ENCODE measurements at regions not wholly inside any gene's neighbourhood (a gene's known extent, or its start where the extent isn't known, plus 50 kb on each side); places are given as distances from the start of the nearest gene placed in this dataset.

GRCh38 chr4:38590046-38590445 lies 74.0 kb upstream of the KLF3 start:
- Histone ChIP-seq H3K9me3 (peaks cover 6% of the 10 kb centered on the region), H3K4me3 (no peak overlapping the region), H3K27ac (no peak overlapping the region), H3K4me1 (no peaks in the 10 kb centered on the region), H3K27me3 (ENCODE audit: low read depth) (no peaks in the 10 kb centered on the region), H3K36me3 (no peaks in the 10 kb centered on the region)
- no peak for TF ChIP-seq CTCF (IDR thresholded peaks at IDR 0.05)
- no peak for ATAC-seq
- intact Hi-C loops (cut with DNase I), result no loop called here
- no peak for DNase-seq

DNA sequence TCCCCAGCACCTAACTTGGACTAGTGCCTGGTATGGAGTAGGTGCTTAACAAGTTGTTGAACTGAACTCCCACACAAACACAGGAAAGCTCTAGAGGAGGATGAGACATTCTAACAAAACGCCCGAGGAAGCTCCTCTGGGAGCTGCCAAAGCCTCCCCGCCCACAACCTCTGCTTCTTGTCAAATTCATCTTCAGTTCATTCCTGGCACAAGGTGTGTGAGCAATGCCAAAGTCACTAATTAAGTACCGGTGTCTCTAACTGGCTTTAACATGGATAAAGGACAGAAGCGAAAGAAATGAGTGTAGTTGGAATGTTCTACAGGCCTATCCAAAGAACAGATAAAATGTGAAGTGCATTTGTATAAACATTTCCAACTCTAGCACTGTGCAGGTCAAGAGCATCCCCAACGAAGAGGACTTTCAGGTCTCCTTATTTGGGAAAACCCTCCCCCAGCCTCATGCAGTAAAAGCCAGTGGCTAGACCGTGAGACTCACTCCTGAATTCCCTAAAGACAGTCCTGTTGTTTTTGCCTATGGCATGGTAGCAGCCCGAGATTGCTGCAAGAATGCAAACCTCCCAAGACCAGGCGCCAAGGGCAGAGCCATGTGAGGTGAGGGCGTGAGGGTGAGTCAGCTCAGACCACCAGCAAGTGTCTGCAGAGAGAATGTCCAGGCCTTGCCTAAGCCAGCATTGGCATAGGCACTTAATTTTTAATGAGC lies 72.2 kb upstream of the KLF3 start:
- Histone ChIP-seq H3K4me3 (no peak overlapping the region), H3K36me3 (no peaks in the 10 kb centered on the region), H3K27ac (no peak overlapping the region), H3K27me3 (ENCODE audit: low read depth) (no peaks in the 10 kb centered on the region), H3K9me3 (peaks cover 6% of the 10 kb centered on the region), H3K4me1 (no peaks in the 10 kb centered on the region)
- DNase-seq (no peak), ATAC-seq (peak; percentile 42 to 61)
- intact Hi-C loops (cut with DNase I), result no loop called here
- TF ChIP-seq CTCF (IDR thresholded peaks at IDR 0.05), result no peak

GRCh38 chr4:38598489-38598888 lies 65.5 kb upstream of the KLF3 start:
- ATAC-seq (no peak), DNase-seq (no peak)
- no peaks in the 10 kb centered on the region for H3K9me3 ChIP-seq
- H3K4me3 ChIP-seq, result no peak overlapping the region
- H3K36me3 ChIP-seq, result no peaks in the 10 kb centered on the region
- TF ChIP-seq CTCF (IDR thresholded peaks at IDR 0.05), result no peak
- intact Hi-C loops (cut with DNase I), result no loop called here
- H3K4me1 ChIP-seq, result peaks cover 13% of the 10 kb centered on the region
- H3K27me3 ChIP-seq (ENCODE audit: low read depth), result no peaks in the 10 kb centered on the region
- H3K27ac ChIP-seq, result no peak overlapping the region

- Histone ChIP-seq H3K9me3 (no peaks in the 10 kb centered on the region), H3K4me1 (peaks cover 18% of the 10 kb centered on the region), H3K27ac (no peak overlapping the region), H3K27me3 (ENCODE audit: low read depth) (no peaks in the 10 kb centered on the region), H3K36me3 (no peaks in the 10 kb centered on the region), H3K4me3 (no peak overlapping the region)
- TF ChIP-seq CTCF (IDR thresholded peaks at IDR 0.05), result no peak
- intact Hi-C loops (cut with DNase I), result no loop called here
- ATAC-seq (peak; percentile 26 to 50), DNase-seq (no peak)
These were observed 63.4 kb upstream of the KLF3 start for GRCh38 chr4:38600575-38600974.

DNA sequence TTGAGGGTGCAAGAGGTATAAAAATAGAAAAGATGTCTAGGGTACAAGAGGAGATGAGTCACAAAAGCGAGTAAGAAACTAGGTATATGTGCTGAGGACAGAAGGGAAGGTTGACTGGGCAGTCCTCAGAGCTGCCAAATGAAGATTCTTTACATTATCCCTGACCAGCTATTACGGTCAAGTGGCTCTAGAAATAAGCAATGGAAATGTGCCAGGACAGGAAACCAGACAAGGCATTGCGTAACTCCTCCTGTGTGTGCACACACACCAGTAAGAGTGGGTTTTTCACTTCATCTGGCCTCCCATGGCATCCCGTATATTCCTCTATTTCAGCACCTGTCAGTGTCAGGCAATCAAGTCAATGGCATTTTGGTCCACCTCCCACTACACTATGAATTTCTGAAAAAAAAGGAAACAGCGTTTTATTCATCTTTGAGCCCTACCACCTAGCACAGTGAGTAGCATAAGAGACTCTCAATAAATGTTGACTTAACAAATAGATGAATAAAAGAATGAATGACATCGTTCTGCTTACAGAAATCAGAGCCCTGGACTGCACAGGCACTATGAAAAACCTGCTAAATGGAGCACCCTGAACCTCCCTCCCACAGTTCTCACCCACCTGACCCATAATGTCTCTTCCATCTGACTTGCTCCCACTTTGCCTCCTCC lies 62.6 kb upstream of the KLF3 start:
- no peak for TF ChIP-seq CTCF (IDR thresholded peaks at IDR 0.05)
- Histone ChIP-seq H3K9me3 (no peaks in the 10 kb centered on the region), H3K27me3 (ENCODE audit: low read depth) (no peaks in the 10 kb centered on the region), H3K27ac (no peak overlapping the region), H3K36me3 (no peaks in the 10 kb centered on the region), H3K4me3 (no peak overlapping the region), H3K4me1 (peaks cover 26% of the 10 kb centered on the region)
- intact Hi-C loops (cut with DNase I), result no loop called here
- ATAC-seq, result peak; percentile 78 to 89
- no peak for DNase-seq

Data from lower lobe of right lung (tissue), 2 donors.